ENCODE measurements at regions not wholly inside any gene's neighbourhood (a gene's known extent, or its start where the extent isn't known, plus 50 kb on each side); places are given as distances from the start of the nearest gene placed in this dataset.

DNA sequence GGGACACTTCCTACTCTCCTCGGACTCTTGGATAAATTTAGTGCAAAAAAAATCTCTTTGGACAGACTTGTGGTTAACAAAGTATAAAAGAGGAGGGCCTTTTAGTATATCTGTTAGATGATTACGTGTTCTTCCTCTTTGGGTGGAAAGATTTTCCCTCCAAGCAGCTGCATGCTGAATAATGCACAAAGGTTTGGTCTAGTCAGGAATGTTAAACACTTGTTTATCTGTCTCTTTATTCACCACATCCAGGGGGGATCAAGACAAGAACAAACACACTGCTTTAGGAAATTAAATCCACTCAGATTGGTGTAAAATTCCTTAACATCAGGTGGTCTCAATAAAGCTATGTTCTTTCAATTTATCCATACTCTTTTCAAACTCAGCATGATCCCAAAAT lies 260.9 kb upstream of the CHD6 start:
- no peak for DNase-seq

DNA sequence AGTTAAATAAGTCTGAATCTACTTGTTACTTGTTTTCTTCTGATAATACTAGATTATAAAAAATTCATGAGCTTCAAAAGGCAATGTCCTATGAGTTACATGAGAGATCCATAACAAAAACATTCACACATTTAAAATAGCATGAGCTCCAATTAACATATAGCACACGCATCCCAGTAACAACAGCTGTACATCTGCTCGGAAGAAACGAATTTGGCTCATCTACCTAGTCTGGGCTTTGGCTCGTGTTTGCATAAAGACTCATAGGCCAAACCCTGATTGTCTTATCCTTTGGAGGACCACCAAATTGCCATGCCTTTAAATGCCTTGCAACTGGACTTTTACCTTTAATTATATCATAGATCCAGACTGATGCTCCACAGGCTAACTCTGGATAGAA lies 259.7 kb upstream of the CHD6 start:
- no peak for DNase-seq

GRCh38 chr20:41874658-41875057 lies 256.5 kb upstream of the CHD6 start:
- no peak for DNase-seq

DNA sequence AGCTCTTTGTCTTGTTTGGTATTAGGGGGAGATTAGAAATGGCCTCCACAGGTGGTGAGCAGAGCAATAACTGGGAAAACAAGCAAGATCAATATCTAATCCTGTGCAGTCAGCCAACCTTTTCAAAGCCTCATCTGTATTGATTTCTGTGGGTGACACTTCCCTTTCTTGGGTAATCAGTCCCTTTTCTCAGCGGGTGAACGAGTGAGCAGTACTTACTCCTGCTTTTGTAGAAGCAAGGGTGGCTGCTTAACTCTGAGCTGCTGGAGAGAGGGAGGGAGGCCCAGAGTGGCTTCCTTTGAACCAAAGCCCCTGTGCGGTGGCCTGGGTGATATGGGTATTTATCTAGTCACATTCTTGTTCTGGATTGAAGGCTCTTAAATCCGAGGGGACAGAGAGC lies 254.8 kb upstream of the CHD6 start:
- DNase-seq, result no peak

- DNase-seq, result no peak
Observed at GRCh38 chr20:41870869-41871462, 252.8 kb upstream of the CHD6 start.

- no peak for DNase-seq
Observed at GRCh38 chr20:41869261-41869660, 251.1 kb upstream of the CHD6 start.

GRCh38 chr20:41865938-41866337 lies 247.8 kb upstream of the CHD6 start:
- no peak for DNase-seq

- DNase-seq, result no peak
Observed at GRCh38 chr20:41862476-41862875, 244.3 kb upstream of the CHD6 start.

DNA sequence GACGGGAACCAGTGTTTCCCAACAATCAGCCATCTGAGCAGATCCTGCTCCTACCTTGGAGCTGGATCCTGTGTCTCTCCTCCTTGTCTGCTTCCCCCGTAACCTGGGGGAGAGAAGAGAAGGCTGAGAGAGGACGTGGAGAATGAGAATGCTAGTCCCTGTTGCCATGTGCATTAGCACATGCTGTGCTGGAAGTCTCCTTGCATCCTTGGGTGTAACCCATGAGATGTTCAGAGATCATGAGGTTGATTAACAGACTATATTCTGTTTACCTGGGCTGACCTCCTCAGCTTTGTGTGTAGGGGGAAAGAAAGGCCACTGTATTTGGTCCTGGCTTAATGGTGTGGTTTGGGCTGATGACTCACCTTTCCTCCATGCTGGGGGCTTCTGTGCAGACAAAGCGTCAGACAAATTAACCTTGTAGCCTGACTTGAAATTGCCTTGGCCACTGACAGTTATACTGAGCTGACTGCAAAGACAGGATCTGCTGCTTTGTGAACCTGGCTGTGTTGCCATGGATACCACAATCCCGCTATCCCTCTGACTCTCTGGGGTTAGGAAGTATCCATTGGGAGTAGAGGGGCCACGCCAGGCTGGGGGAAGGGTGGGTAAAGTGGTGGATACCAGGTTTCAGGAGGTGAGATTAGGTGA lies 243.7 kb upstream of the CHD6 start:
- no peak for DNase-seq

DNA sequence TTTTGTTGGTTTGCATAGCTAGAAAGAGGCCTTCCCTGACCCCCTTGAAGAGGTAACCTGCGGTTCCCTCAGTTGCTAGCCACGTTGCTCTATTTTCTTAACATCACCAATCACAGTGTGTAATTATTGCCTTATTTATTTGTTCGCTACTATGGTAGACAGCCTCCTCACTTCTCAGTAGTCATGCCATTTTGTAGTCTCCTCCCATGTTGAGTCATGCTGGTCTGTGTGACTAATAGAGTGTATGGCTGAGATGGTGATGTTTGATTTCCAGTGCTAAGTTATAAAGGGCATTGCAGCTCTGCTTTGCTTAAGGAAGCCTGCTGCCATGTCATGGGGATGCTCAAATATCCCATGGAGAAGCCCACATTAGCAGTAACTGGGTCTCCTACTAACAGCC lies 236.6 kb upstream of the CHD6 start:
- DNase-seq, result no peak

GRCh38 chr20:41853806-41854205 lies 235.6 kb upstream of the CHD6 start:
- no peak for DNase-seq

- DNase-seq, result no peak
Observed at GRCh38 chr20:41848180-41848579, 230.0 kb upstream of the CHD6 start.

DNA sequence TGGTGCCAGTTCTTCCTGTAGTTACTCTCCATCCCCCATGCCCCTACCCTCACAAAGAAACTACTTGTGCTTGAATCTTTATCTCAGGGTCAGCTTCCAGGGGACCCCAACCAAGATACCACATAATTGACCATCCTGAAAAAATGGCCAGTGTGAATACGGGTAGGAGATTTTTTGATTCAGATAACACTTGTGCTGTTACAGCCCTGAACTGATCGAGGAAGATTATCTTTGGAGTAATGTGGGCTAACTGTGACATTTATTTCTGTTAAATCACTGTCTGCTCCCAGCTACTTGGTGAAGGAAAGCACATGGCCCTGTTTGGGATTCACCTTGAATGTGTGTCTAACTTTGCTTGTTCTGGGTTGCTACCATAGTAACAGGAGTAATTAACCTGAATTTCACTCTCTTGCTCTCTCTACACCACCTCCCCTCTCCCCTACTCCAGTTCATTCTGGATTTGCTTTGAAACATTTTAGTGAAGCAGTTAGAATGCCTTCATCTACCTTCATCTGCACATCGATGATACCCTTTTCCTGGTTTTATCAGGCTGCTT lies 219.6 kb upstream of the CHD6 start:
- DNase-seq, result no peak

DNA sequence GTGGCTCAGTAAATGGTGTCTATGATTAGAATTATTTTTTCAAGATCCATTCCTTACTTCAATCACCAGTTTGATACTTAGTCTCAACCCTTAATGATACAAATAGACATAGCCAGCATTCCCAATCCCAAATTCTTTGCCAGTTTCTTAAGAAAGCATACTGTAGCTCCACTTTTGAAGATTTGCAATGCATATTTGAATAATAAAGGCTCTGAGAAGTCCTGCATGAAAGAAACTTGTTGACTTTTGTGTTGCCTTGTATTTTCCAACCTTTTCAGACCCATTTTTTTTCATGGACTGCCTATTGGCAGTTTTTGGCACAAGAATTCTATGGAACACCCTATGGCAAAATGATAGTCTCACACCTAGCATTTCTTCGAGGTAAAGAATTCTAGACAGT lies 215.6 kb upstream of the CHD6 start:
- DNase-seq, result no peak

GRCh38 chr20:41830702-41831101 lies 212.5 kb upstream of the CHD6 start:
- no peak for DNase-seq

GRCh38 chr20:41819436-41819835 lies 201.3 kb upstream of the CHD6 start:
- DNase-seq, result no peak

DNA sequence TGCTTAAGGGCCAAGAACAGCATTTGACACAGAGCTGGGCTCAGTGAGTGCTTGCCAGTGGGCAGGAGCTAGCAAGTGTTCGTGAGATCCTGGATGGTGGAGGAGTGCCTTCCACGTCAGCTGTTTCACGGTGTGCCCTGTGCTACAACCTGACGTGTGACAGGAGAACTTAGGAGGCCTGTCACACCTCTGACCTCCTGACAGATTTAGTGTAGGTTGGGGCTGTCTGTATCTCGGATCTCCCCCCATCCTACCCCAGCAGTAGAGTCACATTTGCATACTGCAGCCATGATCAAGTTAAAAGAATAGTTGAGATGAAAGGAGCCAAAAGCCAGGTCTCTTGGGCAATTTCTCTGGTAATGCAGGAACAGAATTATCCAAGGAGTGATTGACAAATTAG lies 200.8 kb upstream of the CHD6 start:
- DNase-seq, result no peak

DNA sequence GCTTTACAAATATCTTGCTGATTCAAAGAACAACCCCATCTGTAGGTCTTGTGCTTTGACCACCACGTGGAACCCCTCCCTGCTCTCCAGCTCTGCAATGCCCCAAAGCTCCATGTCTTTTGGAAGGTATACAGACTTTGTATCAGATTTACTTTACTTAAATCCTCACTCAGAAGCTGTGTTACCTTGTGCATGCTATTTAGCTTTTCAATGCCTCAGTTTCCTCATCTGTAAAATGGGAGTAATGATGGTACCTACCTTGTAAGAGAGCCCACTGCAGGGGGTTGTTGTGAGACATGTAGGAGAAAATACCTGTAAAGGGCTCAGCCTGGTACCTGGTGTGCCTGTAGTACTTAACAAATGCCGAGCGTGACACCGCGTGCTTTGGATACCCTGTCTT lies 200.2 kb upstream of the CHD6 start:
- DNase-seq, result no peak

DNA sequence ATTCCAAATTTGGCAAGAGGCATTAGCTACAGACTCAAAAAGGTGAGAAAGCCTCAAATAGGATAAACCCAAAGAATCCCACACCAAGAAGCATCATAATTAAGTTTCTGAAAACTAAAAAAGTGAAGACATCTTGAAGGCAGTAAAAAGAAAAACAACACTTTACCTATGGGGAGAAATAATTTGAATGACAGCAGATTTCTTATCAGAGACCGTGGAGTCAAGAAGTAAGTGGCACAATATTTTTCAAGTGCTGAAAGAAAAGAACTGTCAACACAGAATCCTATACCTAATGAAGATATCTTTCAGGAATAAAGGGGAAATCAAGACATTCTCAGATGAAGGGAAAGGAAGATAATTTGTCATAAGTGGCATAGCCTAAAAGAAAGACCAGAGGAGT lies 193.3 kb upstream of the CHD6 start:
- no peak for DNase-seq

GRCh38 chr20:41800040-41800439 lies 181.9 kb upstream of the CHD6 start:
- no peak for DNase-seq

- no peak for DNase-seq
Observed at GRCh38 chr20:41798930-41799502, 180.8 kb upstream of the CHD6 start.

- DNase-seq, result no peak
Observed at GRCh38 chr20:41786158-41786557, 168.0 kb upstream of the CHD6 start.

- no peak for DNase-seq
Observed at GRCh38 chr20:41784209-41784958, 166.2 kb upstream of the CHD6 start.

Data from activated CD8-positive, alpha-beta memory T cell treated with anti-CD3 and anti-CD28 coated beads, Interleukin-2, amount 50 U/mL, for 4 hours (primary cell).